ENCODE measurements at regions not wholly inside any gene's neighbourhood (a gene's known extent, or its start where the extent isn't known, plus 50 kb on each side); places are given as distances from the start of the nearest gene placed in this dataset.

GRCh38 chr18:67337696-67338095, 178.8 kb downstream of the DSEL start:
- Histone ChIP-seq H3K4me2 (ENCODE audit: low read length) (no peak overlapping the region), H3K9me3 (ENCODE audit: control insufficient read depth in 1 of 2, insufficient read depth in 1 of 2, low read depth in 1 of 2, low read length in 2 of 2) (peaks cover 0 to 21% of the 10 kb centered on the region in 2 experiments; a peak in 2 of 4 replicates), H3K36me3 (ENCODE audit: control insufficient read depth in 1 of 2, insufficient read depth in 2 of 2, low read length in 2 of 2) (no peaks in the 10 kb centered on the region), H4K20me1 (ENCODE audit: insufficient read depth) (no peaks in the 10 kb centered on the region), H3K27ac (ENCODE audit: low read depth, low read length) (no peak overlapping the region), H2AFZ (ENCODE audit: low read depth, low read length, poor library complexity, severe bottlenecking) (no peak overlapping the region), H3K4me1 (ENCODE audit: control insufficient read depth in 1 of 2, insufficient read depth in 2 of 2, low read length in 2 of 2) (no peaks in the 10 kb centered on the region), H3K9ac (ENCODE audit: low read length) (no peak overlapping the region), H3K4me3 (replicated peaks in 1 of 2; ENCODE audit: low read depth in 1 of 2, low read length in 2 of 2) (no peak overlapping the region), H3K79me2 (ENCODE audit: insufficient read depth, low read length) (no peaks in the 10 kb centered on the region), H3K9me2 (ENCODE audit: insufficient read depth) (no peaks in the 10 kb centered on the region), H3K27me3 (ENCODE audit: insufficient read depth, low read length) (no peaks in the 10 kb centered on the region)
- no peak for DNase-seq (ENCODE audit: low read depth, low spot score)
- ChIA-PET RAD21 (ENCODE audit: low non-redundant PET in 1 of 2, low total read pairs in 2 of 2, uncharacterized antibody in 2 of 2, unreplicated experiment in 2 of 2) (no interaction called here), CTCF (no interaction called here), POLR2A (no interaction called here)
- intact Hi-C loops (cut with micrococcal nuclease), result no loop called here
- no peak for ATAC-seq
- TF ChIP-seq POLR2AphosphoS5 (IDR thresholded peaks at IDR 0.05; ENCODE audit: low read depth, low read length) (no peak), EZH2 (IDR thresholded peaks at IDR 0.05) (no peak), ELF1 (IDR thresholded peaks at IDR 0.05; ENCODE audit: borderline replicate concordance, low read depth) (no peak), SIN3A (IDR thresholded peaks at IDR 0.05; ENCODE audit: low read depth) (no peak), ZBTB33 (IDR thresholded peaks at IDR 0.05; ENCODE audit: extremely low read depth, insufficient replicate concordance, low read length) (no peak), ZNF274 (IDR thresholded peaks at IDR 0.05; ENCODE audit: low read depth, low read length) (no peak), CEBPB (IDR thresholded peaks at IDR 0.05; ENCODE audit: low read depth) (no peak), ZFX (IDR thresholded peaks at IDR 0.05) (no peak), JUND (IDR thresholded peaks at IDR 0.05) (no peak), SP1 (IDR thresholded peaks at IDR 0.05; ENCODE audit: low read depth) (no peak), CBX3 (IDR thresholded peaks at IDR 0.05; ENCODE audit: low read depth) (no peak), POLR2A (IDR thresholded peaks at IDR 0.05; ENCODE audit: borderline replicate concordance, extremely low read depth, insufficient read depth, insufficient read length) (no peak), TCF7L2 (IDR thresholded peaks at IDR 0.05; ENCODE audit: borderline replicate concordance, extremely low read depth, insufficient read depth, insufficient read length) (no peak), RAD21 (IDR thresholded peaks at IDR 0.05; ENCODE audit: low read depth) (no peak), FOSL1 (IDR thresholded peaks at IDR 0.05; ENCODE audit: low read depth) (no peak), SRF (IDR thresholded peaks at IDR 0.05; ENCODE audit: low read depth) (no peak)
- TF ChIP-seq, protein P1, sequence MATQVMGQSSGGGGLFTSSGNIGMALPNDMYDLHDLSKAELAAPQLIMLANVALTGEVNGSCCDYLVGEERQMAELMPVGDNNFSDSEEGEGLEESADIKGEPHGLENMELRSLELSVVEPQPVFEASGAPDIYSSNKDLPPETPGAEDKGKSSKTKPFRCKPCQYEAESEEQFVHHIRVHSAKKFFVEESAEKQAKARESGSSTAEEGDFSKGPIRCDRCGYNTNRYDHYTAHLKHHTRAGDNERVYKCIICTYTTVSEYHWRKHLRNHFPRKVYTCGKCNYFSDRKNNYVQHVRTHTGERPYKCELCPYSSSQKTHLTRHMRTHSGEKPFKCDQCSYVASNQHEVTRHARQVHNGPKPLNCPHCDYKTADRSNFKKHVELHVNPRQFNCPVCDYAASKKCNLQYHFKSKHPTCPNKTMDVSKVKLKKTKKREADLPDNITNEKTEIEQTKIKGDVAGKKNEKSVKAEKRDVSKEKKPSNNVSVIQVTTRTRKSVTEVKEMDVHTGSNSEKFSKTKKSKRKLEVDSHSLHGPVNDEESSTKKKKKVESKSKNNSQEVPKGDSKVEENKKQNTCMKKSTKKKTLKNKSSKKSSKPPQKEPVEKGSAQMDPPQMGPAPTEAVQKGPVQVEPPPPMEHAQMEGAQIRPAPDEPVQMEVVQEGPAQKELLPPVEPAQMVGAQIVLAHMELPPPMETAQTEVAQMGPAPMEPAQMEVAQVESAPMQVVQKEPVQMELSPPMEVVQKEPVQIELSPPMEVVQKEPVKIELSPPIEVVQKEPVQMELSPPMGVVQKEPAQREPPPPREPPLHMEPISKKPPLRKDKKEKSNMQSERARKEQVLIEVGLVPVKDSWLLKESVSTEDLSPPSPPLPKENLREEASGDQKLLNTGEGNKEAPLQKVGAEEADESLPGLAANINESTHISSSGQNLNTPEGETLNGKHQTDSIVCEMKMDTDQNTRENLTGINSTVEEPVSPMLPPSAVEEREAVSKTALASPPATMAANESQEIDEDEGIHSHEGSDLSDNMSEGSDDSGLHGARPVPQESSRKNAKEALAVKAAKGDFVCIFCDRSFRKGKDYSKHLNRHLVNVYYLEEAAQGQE (IDR thresholded peaks at IDR 0.05; ENCODE audit: low read depth), result no peak
- TF ChIP-seq, protein P2, sequence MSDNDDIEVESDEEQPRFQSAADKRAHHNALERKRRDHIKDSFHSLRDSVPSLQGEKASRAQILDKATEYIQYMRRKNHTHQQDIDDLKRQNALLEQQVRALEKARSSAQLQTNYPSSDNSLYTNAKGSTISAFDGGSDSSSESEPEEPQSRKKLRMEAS (IDR thresholded peaks at IDR 0.05), result no peak
- TF ChIP-seq, protein P3, sequence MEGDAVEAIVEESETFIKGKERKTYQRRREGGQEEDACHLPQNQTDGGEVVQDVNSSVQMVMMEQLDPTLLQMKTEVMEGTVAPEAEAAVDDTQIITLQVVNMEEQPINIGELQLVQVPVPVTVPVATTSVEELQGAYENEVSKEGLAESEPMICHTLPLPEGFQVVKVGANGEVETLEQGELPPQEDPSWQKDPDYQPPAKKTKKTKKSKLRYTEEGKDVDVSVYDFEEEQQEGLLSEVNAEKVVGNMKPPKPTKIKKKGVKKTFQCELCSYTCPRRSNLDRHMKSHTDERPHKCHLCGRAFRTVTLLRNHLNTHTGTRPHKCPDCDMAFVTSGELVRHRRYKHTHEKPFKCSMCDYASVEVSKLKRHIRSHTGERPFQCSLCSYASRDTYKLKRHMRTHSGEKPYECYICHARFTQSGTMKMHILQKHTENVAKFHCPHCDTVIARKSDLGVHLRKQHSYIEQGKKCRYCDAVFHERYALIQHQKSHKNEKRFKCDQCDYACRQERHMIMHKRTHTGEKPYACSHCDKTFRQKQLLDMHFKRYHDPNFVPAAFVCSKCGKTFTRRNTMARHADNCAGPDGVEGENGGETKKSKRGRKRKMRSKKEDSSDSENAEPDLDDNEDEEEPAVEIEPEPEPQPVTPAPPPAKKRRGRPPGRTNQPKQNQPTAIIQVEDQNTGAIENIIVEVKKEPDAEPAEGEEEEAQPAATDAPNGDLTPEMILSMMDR (IDR thresholded peaks at IDR 0.05 in 2 of 3, conservative IDR thresholded peaks at IDR 0.05 in 1 of 3; ENCODE audit: borderline replicate concordance in 1 of 3, insufficient read depth in 1 of 3, low read depth in 2 of 3, low read length in 2 of 3), result no peak
- TF ChIP-seq, protein P4, sequence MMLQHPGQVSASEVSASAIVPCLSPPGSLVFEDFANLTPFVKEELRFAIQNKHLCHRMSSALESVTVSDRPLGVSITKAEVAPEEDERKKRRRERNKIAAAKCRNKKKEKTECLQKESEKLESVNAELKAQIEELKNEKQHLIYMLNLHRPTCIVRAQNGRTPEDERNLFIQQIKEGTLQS (IDR thresholded peaks at IDR 0.05), result no peak
- no TSS peak for BruUV-seq (replicated peaks)

Measured in HCT116 (cell line).